Medulla oblongata (tissue), 1 donor: ENCODE measurements at regions not wholly inside any gene's neighbourhood (a gene's known extent, or its start where the extent isn't known, plus 50 kb on each side); places are given as distances from the start of the nearest gene placed in this dataset.

Experiments
- DNase-seq: peaks from one replicate; pipeline ENCODE4 v3.0.0-alpha.2; 2015; ENCODE audit errors: extremely low spot score

DNA sequence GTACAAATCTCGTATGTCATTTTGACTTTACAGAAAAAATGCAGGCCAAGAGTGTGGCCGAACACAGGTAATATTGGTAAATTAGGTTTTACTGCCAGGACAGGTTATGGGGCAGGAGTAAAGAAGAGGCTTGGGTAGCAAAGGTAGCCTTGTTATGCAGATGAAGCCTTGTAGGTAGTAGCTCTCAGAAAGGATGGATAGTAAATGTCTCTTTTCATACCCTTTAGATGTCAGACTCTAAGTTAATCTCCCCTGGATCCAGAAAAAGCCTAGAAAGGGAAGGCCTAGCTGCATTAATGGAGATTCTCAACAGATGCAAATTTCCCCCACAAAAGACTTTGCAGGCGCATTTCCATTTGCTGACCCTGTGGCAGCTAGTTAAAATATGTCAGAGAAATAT is 1445.1 kb upstream of the CADM2 start:
- DNase-seq, result no peak

- DNase-seq, result no peak
Measured at GRCh38 chr3:83514130-83514914, 1444.5 kb upstream of the CADM2 start.

DNA sequence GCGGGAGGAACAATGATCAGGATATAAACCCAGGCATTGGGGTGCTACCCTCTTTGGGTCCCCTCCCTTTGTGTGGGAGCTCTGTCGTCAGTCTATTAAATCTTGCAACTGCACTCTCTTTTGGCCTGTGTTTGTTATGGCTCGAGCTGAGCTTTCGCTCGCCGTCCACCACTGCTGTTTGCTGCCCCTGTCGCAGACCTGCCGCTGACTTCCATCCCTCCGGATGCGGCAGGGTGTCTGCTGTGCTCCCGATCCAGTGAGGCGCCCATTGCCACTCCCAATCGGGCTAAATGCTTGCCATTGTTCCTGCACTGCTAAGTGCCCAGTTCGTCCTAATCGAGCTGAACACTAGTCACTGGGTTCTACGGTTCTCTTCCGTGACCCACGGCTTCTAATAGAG is 1443.7 kb upstream of the CADM2 start:
- no peak for DNase-seq

DNA sequence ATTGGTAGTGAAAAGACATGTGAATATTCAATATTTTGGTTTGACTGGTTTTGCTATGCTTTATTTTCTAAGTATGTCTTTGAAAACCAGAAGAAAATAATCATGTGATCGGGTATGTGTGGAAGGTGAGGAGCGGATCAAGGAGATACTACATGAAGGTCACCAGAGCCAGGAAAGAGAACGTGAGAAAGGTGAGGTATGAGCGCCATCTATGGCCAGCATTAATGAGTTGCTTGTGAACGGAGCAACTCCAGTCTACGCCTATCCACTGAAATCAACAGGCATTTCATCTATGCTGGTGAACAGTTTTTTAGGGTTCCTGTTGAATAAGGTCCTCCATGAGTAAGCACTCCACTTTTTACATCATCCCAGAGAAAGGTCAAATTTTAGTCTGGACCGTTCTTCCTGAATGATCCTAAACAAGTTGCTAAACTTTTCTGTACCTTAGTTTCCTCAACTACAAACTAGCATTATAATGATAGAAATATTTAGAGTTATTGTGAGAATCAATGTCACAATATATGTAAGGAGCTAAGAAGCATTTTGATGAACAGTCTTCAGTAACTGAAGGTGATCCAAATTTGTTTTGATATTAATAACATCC is 1435.2 kb upstream of the CADM2 start:
- DNase-seq, result peak; percentile 66

- peak; percentile 22 for DNase-seq
Measured at GRCh38 chr3:83524901-83525300, 1433.9 kb upstream of the CADM2 start.

DNA sequence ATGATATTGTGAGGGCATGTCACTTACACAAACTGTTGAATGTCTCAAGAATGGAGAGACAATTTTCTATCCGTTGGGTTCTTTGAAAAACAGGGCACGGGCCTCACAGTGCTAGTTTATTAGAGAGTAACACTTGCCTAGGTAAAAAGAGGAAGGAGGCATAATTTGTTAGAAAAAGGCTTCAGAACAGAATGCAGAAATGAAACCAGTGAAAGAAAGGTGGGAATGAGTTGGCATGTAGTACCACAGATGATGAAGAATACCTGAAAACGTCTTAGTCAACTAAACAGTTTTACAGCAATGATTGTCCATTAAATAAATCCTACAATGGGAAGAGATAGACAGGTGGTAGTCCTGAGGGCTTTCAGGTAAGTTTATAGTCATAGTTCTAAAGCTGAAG is 1399.7 kb upstream of the CADM2 start:
- DNase-seq, result no peak

- DNase-seq, result no peak
Measured at GRCh38 chr3:83567935-83568334, 1390.9 kb upstream of the CADM2 start.

DNA sequence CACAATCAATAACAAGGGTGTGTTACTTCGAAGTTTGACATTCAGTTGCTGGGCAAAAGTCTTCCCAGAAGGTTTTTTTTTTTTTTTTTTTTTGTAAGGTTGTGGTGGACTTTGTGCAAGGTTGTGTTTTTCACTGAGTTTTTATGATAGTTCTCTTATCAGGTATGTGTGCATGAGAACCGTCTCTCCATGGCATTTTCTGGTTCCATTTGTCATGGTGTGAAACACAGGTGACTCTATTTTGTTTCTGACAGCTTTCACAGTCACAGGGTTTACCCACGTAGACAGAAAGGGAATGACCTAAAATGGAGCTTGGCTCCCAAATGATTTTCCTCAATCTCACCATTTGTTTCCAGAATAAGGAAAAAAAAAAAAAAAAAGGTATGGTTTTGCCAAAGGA is 1377.2 kb upstream of the CADM2 start:
- no peak for DNase-seq

GRCh38 chr3:83601704-83602103 is 1357.1 kb upstream of the CADM2 start:
- DNase-seq, result no peak

GRCh38 chr3:83622526-83622925 is 1336.3 kb upstream of the CADM2 start:
- no peak for DNase-seq

DNA sequence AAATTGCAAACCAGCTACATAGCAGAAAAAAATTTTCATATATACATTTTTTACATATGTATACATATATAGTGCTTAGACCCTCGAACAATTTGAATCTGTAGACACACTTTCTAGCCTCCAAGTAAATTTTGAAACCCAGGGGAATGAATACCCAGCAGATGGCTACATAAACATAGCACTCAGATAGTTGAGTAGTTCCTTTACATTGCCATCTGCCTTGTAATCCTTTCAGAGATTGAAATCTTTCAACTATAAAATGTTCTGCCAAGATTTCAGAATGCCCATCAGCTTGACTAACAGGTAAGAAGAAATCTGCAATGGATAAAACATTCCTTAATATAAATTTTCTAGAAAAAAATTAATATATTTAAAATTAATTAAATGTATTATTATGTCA is 1333.5 kb upstream of the CADM2 start:
- DNase-seq, result no peak

- DNase-seq, result no peak
Measured at GRCh38 chr3:83628471-83628870, 1330.3 kb upstream of the CADM2 start.

- no peak for DNase-seq
Measured at GRCh38 chr3:83632526-83632925, 1326.3 kb upstream of the CADM2 start.

- DNase-seq, result no peak
Measured at GRCh38 chr3:83633758-83634157, 1325.0 kb upstream of the CADM2 start.

DNA sequence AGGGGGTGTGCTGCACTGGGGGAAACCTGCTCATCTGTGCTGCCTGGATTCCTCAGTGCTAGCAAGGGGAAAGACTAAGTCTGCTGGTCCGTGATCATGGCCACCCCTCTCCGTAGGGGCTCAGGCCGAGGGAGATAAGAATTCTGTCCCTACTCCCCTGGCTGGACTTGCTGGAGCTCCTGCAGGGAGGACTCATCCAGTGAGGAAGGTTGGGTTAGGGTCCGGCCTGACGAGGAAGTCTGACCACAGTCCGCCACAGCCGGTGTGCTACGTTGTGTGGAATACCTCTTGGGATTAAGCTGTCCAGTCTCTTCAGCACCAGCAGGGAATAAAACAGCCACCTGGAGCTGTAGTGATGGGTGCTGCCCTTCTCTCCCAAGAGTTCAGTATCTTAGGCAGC is 1309.1 kb upstream of the CADM2 start:
- DNase-seq, result no peak

- no peak for DNase-seq
Measured at GRCh38 chr3:83655083-83655482, 1303.7 kb upstream of the CADM2 start.

GRCh38 chr3:83662381-83662960 is 1296.3 kb upstream of the CADM2 start:
- DNase-seq, result no peak

DNA sequence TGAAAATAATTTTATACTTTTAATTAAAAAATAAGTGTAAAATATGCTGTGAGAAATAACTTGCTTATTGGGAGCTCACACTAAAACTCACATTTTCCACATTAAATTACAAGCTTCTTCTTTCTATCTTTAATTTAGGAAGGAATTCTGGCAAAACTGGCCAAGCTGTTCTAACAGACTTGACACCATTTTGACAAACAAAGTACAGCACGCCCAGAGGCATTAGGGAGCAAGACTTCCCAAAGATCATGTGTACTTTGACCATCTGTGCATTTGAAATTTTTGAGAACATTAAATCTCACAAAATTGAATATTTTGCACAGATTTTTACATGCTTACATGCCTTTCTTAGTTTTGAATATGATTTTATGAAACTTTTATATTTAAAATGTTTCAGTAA is 1288.4 kb upstream of the CADM2 start:
- no peak for DNase-seq

DNA sequence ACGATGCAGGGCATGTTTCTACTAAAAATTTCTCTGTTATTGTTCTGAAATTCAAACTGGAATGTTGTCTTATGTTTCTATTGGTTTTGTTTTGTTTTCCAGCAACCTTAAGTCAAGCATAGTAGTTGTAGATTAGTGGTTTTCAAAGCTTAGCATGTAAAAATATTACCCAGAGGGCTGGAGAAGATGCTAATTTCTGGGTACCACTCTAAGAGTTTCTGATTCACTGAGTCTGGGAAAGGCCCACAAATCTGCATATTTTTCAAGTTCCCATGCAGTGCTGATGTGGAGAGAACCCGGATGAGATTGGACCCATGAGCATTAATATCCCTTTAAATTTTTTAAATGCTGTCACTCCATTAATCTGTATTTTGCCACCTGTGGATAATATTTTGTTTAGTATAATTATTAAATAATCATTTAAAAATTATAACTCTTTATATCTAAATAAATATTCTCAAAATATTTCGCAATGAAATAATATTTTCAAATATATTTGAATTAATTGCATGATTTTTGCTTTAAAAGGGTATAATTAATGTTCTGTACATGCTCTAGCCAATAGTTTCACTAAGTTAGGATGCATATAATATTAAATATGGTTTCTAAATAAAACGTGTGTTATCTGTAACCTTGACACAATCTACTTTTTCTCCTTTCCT is 1274.7 kb upstream of the CADM2 start:
- no peak for DNase-seq

DNA sequence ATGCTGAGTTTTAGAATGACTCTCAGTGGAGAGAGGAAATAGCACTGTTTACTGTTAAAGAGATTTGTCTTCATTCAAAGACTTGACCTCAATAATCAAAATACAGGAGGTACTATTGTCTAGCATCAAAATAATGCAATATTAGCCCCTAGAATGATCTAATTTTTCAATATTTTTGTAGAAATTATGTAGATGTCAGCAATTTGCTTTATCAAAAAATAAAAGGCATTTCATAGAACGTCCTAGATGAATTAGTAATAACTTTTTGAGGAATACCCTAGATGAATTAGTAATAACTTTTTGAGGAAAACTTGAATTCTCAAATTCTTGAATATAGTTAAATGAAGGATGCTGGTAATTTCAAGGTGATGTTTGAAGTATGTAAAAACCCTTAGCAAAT is 1252.1 kb upstream of the CADM2 start:
- no peak for DNase-seq

GRCh38 chr3:83715307-83715706 is 1243.5 kb upstream of the CADM2 start:
- DNase-seq, result no peak

GRCh38 chr3:83729576-83729975 is 1229.2 kb upstream of the CADM2 start:
- no peak for DNase-seq

GRCh38 chr3:83734656-83735055 is 1224.1 kb upstream of the CADM2 start:
- no peak for DNase-seq
